Activated CD4-positive, alpha-beta T cell treated with anti-CD3 and anti-CD28 coated beads for 36 hours (primary cell): ENCODE measurements at regions not wholly inside any gene's neighbourhood (a gene's known extent, or its start where the extent isn't known, plus 50 kb on each side); places are given as distances from the start of the nearest gene placed in this dataset.

Experiments used
- ATAC-seq: fragments of 200-7000 bp; cut with Tn5 transposase; one replicate; pipeline ENCODE4 v1.10.0; 2021; ENCODE audit warnings: mild to moderate bottlenecking, moderate library complexity
- CTCF ChIA-PET: fragments of 350-600 bp; sonication (Branson Sonifier 250); formaldehyde crosslinking; loops from one replicate; lab custom pipeline; 2021; ENCODE audit warnings: antibody characterized with exemption; lab: Charles Lee
- POLR2A ChIA-PET: fragments of 350-600 bp; sonication (Branson Sonifier 250); formaldehyde crosslinking; loops from one replicate; lab custom pipeline; 2021; ENCODE audit warnings: antibody characterized with exemption, inconsistent platforms; lab: Charles Lee
- DNase-seq: peaks from one replicate; pipeline ENCODE4 v3.0.0-alpha.2; 2020
- H3K27ac Mint-ChIP-seq: one replicate; pipeline ENCODE4 v1.8.0; 2021; ENCODE audit warnings: mixed read lengths
- H3K27me3 Mint-ChIP-seq: one replicate; pipeline ENCODE4 v1.8.0; 2021; ENCODE audit warnings: mixed read lengths
- H3K36me3 Mint-ChIP-seq: one replicate; pipeline ENCODE4 v1.8.0; 2021; ENCODE audit warnings: low read depth, mixed read lengths
- H3K4me1 Mint-ChIP-seq: one replicate; pipeline ENCODE4 v1.8.0; 2021; ENCODE audit warnings: mixed read lengths
- H3K4me3 Mint-ChIP-seq: one replicate; pipeline ENCODE4 v1.8.0; 2021; ENCODE audit warnings: mild to moderate bottlenecking, moderate library complexity, mixed read lengths
- H3K9me3 Mint-ChIP-seq: one replicate; pipeline ENCODE4 v1.8.0; 2021; ENCODE audit warnings: low read depth, mixed read lengths
- intact Hi-C, 2 experiments: fragments of 100-400 bp; cut with DNase I in 1 of 2; cut with micrococcal nuclease in 1 of 2; formaldehyde crosslinking; loops; one replicate each; pipeline versions ENCODE4 v1.14.2 to v1.15.1; 2022 to 2024; cut with DNase I, micrococcal nuclease

- Mint-ChIP-seq H3K9me3 (no peaks in the 10 kb centered on the region), H3K36me3 (no peaks in the 10 kb centered on the region), H3K4me1 (no peaks in the 10 kb centered on the region), H3K27ac (no peak overlapping the region), H3K27me3 (peaks cover 2% of the 10 kb centered on the region), H3K4me3 (no peak overlapping the region)
- ChIA-PET CTCF (no interaction called here), POLR2A (no interaction called here)
- ATAC-seq (no peak), DNase-seq (no peak)
- intact Hi-C loops: no loop called here
Observed at GRCh38 chr16:55078699-55079410, 148.2 kb downstream of the IRX5 start.

DNA sequence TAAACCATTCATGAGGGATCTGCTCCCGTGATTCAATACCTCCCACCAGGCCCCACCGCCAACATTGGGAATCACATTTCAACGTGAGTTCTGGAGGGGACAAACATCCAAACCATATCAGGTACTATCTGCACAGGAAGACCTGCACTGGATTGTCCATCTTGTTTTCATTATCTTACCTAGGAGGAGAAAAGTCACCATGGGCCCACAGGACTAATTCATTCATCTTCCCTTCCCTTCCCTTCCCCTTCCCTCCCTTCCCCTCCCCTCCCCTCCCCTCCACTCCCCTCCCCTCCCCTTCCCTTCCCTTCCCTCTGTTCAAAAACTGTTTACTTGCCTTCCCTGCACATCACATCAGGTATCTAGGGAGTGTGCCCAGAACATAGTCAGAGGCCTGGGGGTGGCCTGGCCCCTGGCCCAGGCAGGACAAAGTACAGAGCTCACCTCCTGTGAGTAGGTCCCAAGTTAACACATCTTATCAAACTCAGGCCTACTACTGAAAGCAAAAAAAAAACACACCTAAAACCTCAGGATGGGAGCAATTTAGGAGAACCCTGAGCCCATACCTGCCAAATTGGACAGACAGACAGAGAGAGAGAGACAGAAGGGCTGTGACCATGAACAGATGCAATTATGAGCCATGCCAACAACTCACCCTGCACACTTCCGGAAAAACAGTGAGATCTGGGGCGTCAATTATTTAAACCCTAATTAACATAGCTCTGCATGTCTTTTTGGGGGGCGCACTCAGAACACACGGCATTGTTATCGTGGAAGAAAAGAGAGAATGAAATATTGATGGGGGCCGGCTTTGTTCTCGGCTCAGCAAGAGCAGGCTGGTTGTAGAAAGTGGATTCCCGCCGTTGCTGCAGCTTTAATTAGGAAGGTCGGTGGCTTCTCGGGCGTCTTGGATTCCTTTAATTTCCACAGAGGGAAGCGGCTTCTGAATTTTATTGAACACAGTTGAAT lies 151.2 kb downstream of the IRX5 start:
- no peak for DNase-seq
- H3K36me3 Mint-ChIP-seq: no peaks in the 10 kb centered on the region
- CTCF ChIA-PET: no interaction called here

DNA sequence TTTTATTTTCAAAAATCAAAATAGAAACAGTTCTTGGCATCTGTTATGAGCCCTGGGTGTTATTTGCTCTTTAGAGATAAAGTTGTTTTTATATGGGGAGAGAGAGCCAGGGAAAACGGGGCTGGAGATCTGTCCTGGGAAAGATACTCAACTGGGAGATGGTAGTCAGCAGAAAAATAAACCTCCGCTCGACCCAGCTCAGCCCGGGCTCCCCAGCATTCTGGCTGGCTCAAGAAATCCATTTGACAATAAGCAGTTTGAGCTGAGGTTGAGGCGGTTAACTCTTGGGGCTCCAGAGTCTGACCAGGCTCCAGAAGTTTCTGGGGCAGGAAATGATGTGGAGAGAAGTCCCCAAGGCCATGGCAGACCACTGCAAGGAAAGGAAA lies 151.9 kb downstream of the IRX5 start:
- intact Hi-C loops: no loop called here
- no peak for DNase-seq
- CTCF ChIA-PET: no interaction called here
- H3K4me1 Mint-ChIP-seq: no peaks in the 10 kb centered on the region
- H3K36me3 Mint-ChIP-seq: no peaks in the 10 kb centered on the region
- no peak overlapping the region for H3K27ac Mint-ChIP-seq
- no peaks in the 10 kb centered on the region for H3K27me3 Mint-ChIP-seq
- H3K9me3 Mint-ChIP-seq: no peaks in the 10 kb centered on the region
- no peak for ATAC-seq
- no peak overlapping the region for H3K4me3 Mint-ChIP-seq
- POLR2A ChIA-PET: no interaction called here

More for the DNA sequence above, 151.2 kb downstream of the IRX5 start:
- Mint-ChIP-seq H3K27ac (no peak overlapping the region), H3K9me3 (no peaks in the 10 kb centered on the region), H3K4me1 (no peaks in the 10 kb centered on the region), H3K27me3 (no peaks in the 10 kb centered on the region), H3K4me3 (no peak overlapping the region)
- ATAC-seq: no peak
- POLR2A ChIA-PET: no interaction called here
- intact Hi-C loops: no loop called here

DNA sequence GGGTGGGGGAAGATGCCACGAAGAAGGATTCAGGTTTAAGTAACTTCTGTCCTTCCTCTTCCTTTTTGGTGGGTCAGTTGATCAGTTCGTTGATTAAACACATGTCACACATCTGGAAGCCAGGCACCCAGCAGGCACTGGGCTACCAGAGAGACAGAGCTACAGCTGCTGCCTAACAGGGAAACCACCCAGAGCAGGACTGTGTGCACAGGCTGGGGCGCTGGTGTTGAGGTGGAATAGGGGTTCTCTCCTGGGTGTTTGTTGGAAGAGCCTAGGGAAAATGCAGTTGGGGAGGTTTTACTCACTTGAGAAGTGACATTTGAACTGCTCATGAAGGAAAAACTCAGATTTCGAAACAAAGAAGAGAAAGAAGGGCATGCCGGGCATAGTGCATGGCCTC lies 152.4 kb downstream of the IRX5 start:
- DNase-seq: no peak
- Mint-ChIP-seq H3K27ac (no peak overlapping the region), H3K4me3 (no peak overlapping the region), H3K36me3 (no peaks in the 10 kb centered on the region), H3K9me3 (no peaks in the 10 kb centered on the region), H3K27me3 (no peaks in the 10 kb centered on the region), H3K4me1 (no peaks in the 10 kb centered on the region)
- ChIA-PET POLR2A (no interaction called here), CTCF (no interaction called here)
- ATAC-seq: no peak
- intact Hi-C loops: no loop called here

DNA sequence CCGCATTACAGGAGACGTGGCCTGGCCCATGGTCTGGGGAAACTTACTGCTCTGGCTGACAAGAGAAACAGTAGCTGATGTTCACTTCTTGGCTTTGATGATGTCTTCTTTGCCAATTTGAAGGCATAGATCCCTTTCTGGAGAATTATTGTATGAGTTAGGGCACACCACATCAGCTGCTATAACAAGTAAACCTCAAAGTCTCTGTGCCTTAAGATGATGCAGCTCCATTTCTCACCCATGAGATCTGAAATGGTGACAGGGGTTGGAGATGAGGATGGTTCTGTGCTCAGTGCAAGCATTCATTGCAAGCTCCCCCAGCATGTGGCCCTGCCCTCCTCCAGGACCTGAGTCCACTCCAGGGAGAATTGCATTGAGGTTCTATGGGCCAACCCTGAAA lies 157.4 kb downstream of the IRX5 start:
- no peaks in the 10 kb centered on the region for H3K9me3 Mint-ChIP-seq
- H3K27me3 Mint-ChIP-seq: no peaks in the 10 kb centered on the region
- H3K36me3 Mint-ChIP-seq: no peaks in the 10 kb centered on the region
- no peak overlapping the region for H3K4me3 Mint-ChIP-seq
- intact Hi-C loops: no loop called here
- no peaks in the 10 kb centered on the region for H3K4me1 Mint-ChIP-seq
- no peak for DNase-seq
- CTCF ChIA-PET: no interaction called here
- ATAC-seq: no peak
- no peak overlapping the region for H3K27ac Mint-ChIP-seq
- POLR2A ChIA-PET: interaction anchor here (0.7 kb wide), 1 partner anchor 34 kb away, joined by 4 read pairs; no protein-coding TSS in a partner anchor

GRCh38 chr16:55089600-55089999 lies 158.9 kb downstream of the IRX5 start:
- Mint-ChIP-seq H3K36me3 (no peaks in the 10 kb centered on the region), H3K4me3 (no peak overlapping the region), H3K9me3 (no peaks in the 10 kb centered on the region), H3K27ac (no peak overlapping the region), H3K4me1 (no peaks in the 10 kb centered on the region), H3K27me3 (no peaks in the 10 kb centered on the region)
- POLR2A ChIA-PET: no interaction called here
- CTCF ChIA-PET: no interaction called here
- ATAC-seq (no peak), DNase-seq (no peak)
- intact Hi-C loops: no loop called here

GRCh38 chr16:55091213-55091870 lies 160.7 kb downstream of the IRX5 start:
- ATAC-seq (no peak), DNase-seq (no peak)
- H3K27ac Mint-ChIP-seq: no peak overlapping the region
- ChIA-PET CTCF (no interaction called here), POLR2A (no interaction called here)
- no peak overlapping the region for H3K4me3 Mint-ChIP-seq
- no peaks in the 10 kb centered on the region for H3K27me3 Mint-ChIP-seq
- no peaks in the 10 kb centered on the region for H3K9me3 Mint-ChIP-seq
- no peaks in the 10 kb centered on the region for H3K4me1 Mint-ChIP-seq
- intact Hi-C loops: no loop called here
- H3K36me3 Mint-ChIP-seq: no peaks in the 10 kb centered on the region

- no peaks in the 10 kb centered on the region for H3K27me3 Mint-ChIP-seq
- POLR2A ChIA-PET: no interaction called here
- DNase-seq (no peak), ATAC-seq (no peak)
- H3K27ac Mint-ChIP-seq: no peak overlapping the region
- no peak overlapping the region for H3K4me3 Mint-ChIP-seq
- CTCF ChIA-PET: no interaction called here
- no peaks in the 10 kb centered on the region for H3K9me3 Mint-ChIP-seq
- no peaks in the 10 kb centered on the region for H3K36me3 Mint-ChIP-seq
- no peaks in the 10 kb centered on the region for H3K4me1 Mint-ChIP-seq
- intact Hi-C loops: no loop called here
Observed at GRCh38 chr16:55091871-55092230, 161.2 kb downstream of the IRX5 start.

DNA sequence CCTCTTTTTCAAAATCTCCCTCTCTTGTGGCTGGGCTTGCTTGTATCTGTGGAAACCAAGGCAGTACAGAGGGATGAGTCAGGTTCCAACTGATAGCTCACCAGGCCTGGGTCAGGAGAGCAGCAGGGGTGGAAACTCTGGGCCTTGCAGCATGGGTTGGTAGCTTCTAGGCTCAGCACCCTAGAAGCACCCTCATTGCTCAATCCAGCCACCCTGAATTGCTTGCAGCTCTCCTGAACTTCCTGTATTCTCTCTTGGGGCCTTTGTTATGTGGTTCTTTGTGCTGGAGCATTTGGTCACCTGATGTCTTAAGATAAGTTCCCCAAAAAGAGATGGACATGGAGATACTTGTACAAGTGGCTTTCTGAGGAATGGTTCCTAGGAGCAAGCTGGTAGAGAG lies 169.4 kb downstream of the IRX5 start:
- DNase-seq (no peak), ATAC-seq (no peak)
- Mint-ChIP-seq H3K4me1 (no peaks in the 10 kb centered on the region), H3K27me3 (no peaks in the 10 kb centered on the region), H3K9me3 (peaks cover 3% of the 10 kb centered on the region), H3K4me3 (no peak overlapping the region), H3K27ac (no peak overlapping the region), H3K36me3 (no peaks in the 10 kb centered on the region)
- POLR2A ChIA-PET: no interaction called here
- intact Hi-C loops: no loop called here
- CTCF ChIA-PET: no interaction called here

DNA sequence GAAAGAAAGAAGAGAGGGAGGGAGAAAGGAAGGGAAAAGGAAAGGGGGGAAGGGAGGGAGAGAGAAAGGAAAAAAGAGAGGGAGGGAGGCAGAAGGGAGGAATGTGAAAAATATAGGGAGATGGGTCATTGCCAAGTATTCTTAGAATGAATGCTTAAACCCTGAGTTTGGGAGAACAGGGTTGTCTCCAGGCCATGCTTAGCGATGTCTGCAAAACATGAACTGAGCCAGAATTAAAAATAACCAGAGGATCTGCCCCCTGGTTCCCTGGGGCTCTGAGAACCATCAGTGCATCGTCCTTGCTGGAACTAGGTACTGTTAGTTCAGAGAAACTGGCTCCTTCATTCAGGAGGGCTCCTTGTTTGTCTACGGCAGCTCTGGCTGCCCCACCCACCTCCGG lies 170.4 kb downstream of the IRX5 start:
- Mint-ChIP-seq H3K9me3 (peaks cover 3% of the 10 kb centered on the region), H3K4me1 (no peaks in the 10 kb centered on the region), H3K27me3 (no peaks in the 10 kb centered on the region), H3K36me3 (no peaks in the 10 kb centered on the region), H3K4me3 (no peak overlapping the region), H3K27ac (no peak overlapping the region)
- ATAC-seq: no peak
- ChIA-PET CTCF (no interaction called here), POLR2A (no interaction called here)
- DNase-seq: no peak
- intact Hi-C loops: no loop called here

GRCh38 chr16:55102077-55102476 lies 171.4 kb downstream of the IRX5 start:
- ATAC-seq: no peak
- H3K27me3 Mint-ChIP-seq: no peaks in the 10 kb centered on the region
- H3K4me3 Mint-ChIP-seq: no peak overlapping the region
- POLR2A ChIA-PET: no interaction called here
- H3K27ac Mint-ChIP-seq: no peak overlapping the region
- no peaks in the 10 kb centered on the region for H3K4me1 Mint-ChIP-seq
- H3K9me3 Mint-ChIP-seq: peaks cover 3% of the 10 kb centered on the region
- no peak for DNase-seq
- no peaks in the 10 kb centered on the region for H3K36me3 Mint-ChIP-seq
- intact Hi-C loops: no loop called here
- CTCF ChIA-PET: no interaction called here

GRCh38 chr16:55102531-55102930 lies 171.9 kb downstream of the IRX5 start:
- H3K27me3 Mint-ChIP-seq: no peaks in the 10 kb centered on the region
- no peaks in the 10 kb centered on the region for H3K36me3 Mint-ChIP-seq
- no peak overlapping the region for H3K4me3 Mint-ChIP-seq
- DNase-seq (no peak), ATAC-seq (no peak)
- no peaks in the 10 kb centered on the region for H3K4me1 Mint-ChIP-seq
- H3K27ac Mint-ChIP-seq: no peak overlapping the region
- CTCF ChIA-PET: no interaction called here
- intact Hi-C loops: no loop called here
- peaks cover 3% of the 10 kb centered on the region for H3K9me3 Mint-ChIP-seq
- POLR2A ChIA-PET: no interaction called here
